GM19467 (cell line): ENCODE measurements at regions not wholly inside any gene's neighbourhood (a gene's known extent, or its start where the extent isn't known, plus 50 kb on each side); places are given as distances from the start of the nearest gene placed in this dataset.

ENCODE experiments used
- ATAC-seq: cut with Tn5 transposase; IDR thresholded peaks from one replicate; pipeline ENCODE4 v1.9.1; 2021; ENCODE audit warnings: mild to moderate bottlenecking, moderate library complexity; ENCODE audit not compliant: unreplicated experiment

DNA sequence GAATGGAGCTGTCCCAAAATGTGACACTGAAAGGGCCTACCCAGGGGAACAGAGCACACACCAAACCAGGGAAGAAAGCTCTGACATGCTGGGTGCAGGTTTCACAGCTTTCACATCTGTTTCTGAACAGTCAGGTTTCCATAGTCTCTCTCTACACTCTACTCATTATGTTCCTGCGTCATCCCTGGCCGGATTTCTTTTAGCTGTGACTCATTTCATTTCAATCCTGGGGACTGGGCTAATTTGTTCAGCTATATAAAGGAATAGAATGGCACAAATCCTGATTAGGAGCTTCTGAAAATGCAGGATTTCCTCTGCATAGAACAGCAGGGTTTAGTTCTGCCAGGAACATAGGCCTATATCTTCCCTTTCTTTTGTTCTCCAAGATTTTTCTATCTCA lies 649.8 kb downstream of the RPS29 start:
- no peak for ATAC-seq

GRCh38 chr14:48925184-48925583 lies 661.0 kb downstream of the RPS29 start:
- ATAC-seq: no peak

DNA sequence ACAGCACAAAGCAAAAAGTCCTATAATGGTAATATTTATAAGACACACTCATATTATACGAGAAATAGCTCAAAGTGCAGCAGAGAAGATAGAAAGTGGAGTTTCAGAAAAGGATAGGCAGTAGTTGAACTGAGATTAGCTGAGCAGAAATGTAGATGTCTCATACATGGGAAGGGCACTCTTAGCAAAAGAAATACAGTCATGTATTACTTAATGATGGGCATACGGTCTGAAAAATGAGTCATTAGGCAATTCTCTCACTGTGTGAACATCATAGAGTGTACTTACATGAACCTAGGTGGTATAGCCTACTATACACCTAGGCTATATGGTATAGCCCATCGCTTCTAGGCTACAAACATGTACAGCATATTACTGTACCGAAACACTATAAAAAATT lies 671.3 kb downstream of the RPS29 start:
- ATAC-seq: no peak

- ATAC-seq: no peak
Observed at GRCh38 chr14:48914382-48914781, 671.8 kb downstream of the RPS29 start.

GRCh38 chr14:48900565-48900964 lies 685.6 kb downstream of the RPS29 start:
- no peak for ATAC-seq

DNA sequence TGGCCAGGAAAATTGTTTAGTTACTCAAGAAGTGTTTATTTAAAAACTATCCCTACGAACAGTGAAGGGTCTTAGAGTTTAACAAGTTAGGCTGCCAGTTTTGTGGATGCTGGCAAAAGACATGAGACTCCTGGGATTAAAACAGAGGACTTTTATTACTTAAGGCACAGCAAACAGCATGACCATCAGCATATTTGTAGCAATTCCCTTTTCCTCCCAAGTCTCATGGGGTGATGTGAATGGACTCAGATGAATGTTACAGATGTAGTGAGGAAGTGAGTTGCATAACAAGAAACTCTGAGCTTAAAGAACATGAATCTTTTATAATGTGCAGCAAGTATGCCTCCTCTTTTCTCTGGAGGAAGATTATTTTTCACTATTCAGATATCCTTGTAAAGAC lies 695.8 kb downstream of the RPS29 start:
- no peak for ATAC-seq

DNA sequence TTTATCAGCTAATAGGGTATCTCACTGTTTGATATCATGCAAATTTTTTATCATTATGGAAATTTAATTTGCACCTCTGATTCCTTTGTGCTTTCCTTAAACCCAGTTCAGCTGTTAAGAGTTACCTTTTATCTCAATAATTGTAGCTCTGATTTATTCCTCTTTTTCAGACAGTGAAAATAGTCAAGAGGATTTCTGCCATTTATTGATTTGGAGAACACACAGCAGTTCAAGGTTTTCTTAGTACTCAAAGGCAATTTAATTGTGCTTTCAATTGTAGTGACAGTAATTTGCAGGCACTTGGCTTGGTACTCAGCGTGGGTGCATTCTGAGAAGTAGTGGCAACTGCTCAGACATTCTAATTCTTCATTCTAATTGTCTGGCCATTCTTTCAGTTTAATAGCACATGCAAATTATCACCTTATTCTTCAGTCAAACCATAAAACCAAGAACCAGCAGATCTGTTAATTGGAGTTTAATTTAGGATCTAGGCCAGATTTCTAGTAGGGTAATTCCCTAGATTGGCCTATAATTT lies 709.3 kb downstream of the RPS29 start:
- ATAC-seq: no peak

- ATAC-seq: no peak
Observed at GRCh38 chr14:48874711-48875110, 711.5 kb downstream of the RPS29 start.

- no peak for ATAC-seq
Observed at GRCh38 chr14:48857366-48857765, 728.8 kb downstream of the RPS29 start.

DNA sequence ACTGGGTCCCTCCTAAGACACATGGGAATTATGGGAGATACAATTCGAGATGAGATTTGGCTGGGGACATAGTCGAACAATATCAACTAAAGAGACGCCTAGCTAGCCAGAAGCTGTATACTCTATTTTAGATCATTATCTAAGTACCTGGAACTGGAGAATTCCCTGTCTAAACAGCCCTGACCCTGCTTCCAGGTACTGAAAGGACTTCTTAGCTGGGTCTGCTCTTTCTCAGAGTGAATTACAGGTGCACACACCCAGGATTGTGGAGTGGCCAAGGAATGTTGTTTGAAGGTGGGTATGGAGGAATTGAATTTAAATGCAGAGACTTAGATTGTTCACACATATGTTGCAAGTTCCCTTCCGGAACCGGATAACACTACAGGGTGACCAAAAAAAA lies 733.0 kb downstream of the RPS29 start:
- ATAC-seq: no peak

- no peak for ATAC-seq
Observed at GRCh38 chr14:48849741-48850322, 736.3 kb downstream of the RPS29 start.

- no peak for ATAC-seq
Observed at GRCh38 chr14:48842785-48843184, 743.4 kb downstream of the RPS29 start.

- no peak for ATAC-seq
Observed at GRCh38 chr14:48826058-48826457, 760.1 kb downstream of the RPS29 start.

DNA sequence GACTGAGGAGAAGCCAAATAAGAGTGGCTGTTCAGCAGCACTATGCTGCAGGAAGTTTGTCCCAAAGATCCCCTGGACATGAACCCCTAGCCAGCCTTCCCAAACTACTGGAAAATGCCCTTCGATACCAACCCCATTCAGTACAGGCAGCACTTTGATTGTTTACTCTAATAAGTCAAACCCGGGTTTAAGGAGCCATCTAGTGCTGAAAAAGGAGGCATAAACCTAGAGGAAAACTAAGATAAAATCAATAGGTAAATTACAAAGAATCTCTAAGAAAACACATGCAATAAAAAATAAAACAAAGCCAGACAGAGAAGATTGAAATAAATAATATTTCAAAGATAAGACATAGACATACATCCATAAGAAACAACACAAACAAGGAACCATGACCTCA lies 771.6 kb downstream of the RPS29 start:
- no peak for ATAC-seq

DNA sequence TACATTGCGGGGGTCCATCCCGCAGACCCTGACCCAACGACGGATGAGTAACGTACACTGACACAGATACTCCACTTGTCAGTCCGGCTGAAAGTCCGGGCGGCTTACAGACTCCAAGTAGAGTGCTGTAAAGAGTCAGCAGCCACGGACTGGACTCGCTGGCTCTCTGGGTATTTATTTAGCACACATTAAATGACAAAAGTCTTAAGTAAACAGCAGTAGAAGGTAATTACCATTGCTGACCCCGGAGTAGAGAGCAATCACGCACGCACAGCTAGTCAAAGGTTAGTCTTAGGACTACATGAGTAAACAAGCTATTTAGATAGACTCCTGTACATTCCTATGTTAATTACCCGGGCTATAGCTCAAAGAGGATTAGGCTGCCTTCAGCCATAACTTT lies 780.9 kb downstream of the RPS29 start:
- ATAC-seq: no peak

DNA sequence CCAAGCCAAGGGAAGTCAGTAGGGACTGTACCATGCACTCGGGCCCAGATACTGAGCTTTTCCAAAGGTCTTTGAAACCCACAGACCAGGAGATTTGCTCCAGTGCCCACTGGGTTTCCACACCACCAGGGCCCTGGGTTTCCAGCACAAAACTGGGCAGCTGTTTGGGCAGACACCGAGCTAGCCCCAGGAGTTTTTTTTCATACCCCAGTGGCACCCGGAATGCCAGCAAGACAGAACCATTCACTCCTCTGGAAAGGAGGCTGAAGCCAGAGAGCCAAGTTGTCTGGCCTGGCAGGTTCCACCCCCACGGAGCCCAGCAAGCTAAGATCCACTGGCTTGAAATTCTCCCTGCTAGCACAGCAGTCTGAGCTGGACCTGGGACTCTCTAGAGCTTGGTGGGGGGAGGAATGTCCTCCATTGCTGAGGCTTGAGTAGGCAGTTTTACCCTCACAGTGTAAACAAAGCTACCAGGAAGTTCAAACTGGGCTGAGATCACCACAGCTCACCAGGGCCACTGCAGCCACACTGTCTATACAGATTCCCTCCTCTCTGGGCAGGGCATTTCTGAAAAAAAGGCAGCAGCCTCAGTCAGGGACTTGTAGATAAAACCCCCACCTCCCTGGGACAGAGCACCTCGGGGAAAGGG lies 793.7 kb downstream of the RPS29 start:
- ATAC-seq: no peak

DNA sequence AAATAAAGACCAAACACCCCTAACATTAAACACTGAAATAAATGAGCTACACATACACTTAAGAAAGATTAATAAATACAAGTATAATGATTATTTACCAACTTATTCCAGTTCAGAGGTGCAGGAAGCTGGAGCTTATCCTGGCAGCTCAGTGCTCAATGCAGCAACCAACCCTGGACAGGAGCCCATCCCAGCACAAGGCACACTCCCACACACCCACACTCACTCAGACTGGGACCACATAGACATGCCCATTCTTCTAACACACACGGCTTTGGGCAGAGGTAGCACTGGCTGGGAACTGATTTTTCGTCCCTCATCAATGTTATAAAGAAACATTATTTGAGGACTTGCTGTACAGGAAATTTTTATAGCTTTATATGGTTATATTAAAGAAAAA lies 797.4 kb downstream of the RPS29 start:
- ATAC-seq: no peak

- no peak for ATAC-seq
Observed at GRCh38 chr14:48786498-48786897, 799.7 kb downstream of the RPS29 start.

DNA sequence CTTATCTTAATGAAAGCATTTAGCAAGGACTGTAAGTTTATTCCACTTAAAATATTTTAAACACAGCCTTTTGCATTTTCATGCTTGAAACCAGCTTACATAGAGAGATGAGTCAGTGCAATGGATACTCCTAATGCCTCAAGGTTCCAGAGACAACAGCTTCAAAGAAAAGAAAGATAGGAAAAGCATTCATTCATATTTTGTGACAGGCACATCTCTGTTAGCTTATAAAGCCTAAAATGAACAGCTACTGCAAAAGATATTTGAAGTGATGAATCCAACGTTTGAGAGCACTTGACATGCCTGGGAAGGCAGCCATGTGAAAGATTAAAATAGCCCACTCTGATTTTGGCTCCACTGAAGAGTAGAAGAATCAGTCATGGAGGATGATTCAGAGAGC lies 814.5 kb downstream of the RPS29 start:
- no peak for ATAC-seq

GRCh38 chr14:48751293-48751692 lies 834.9 kb downstream of the RPS29 start:
- ATAC-seq: no peak

- ATAC-seq: no peak
Observed at GRCh38 chr14:48748151-48748675, 838.0 kb downstream of the RPS29 start.

- ATAC-seq: no peak
Observed at GRCh38 chr14:48747561-48748089, 838.6 kb downstream of the RPS29 start.
